Neural progenitor cell (in vitro differentiated cells): ENCODE measurements at regions not wholly inside any gene's neighbourhood (a gene's known extent, or its start where the extent isn't known, plus 50 kb on each side); places are given as distances from the start of the nearest gene placed in this dataset.
"Not testable (repeated sequence)": the region's sequence is repeated elsewhere in the genome, so short reads cannot be mapped to it uniquely, and the experiment has no call there.

Source experiments
- DNase-seq: peaks from one replicate; pipeline ENCODE4 v3.0.0-alpha.2; 2016; ENCODE audit warnings: low spot score
- H2AFZ ChIP-seq: fragments of 200-600 bp; sonication (generic); replicated peaks from 2 replicates; pipeline ENCODE4 v1.6.1; 2016; ENCODE audit warnings: antibody characterized with exemption
- H3F3A ChIP-seq: fragments of 200-600 bp; sonication (generic); 2 replicates; pipeline ENCODE4 v1.6.1; 2016; ENCODE audit warnings: antibody characterized with exemption, low read depth
- H3K27ac ChIP-seq: fragments of 200-600 bp; sonication (generic); 2 replicates; pipeline ENCODE4 v1.5.1; 2016; ENCODE audit warnings: mild to moderate bottlenecking
- H3K27me3 ChIP-seq: fragments of 200-600 bp; sonication (generic); 2 replicates; pipeline ENCODE4 v1.6.1; 2016; ENCODE audit warnings: mild to moderate bottlenecking, moderate library complexity
- H3K36me3 ChIP-seq: fragments of 200-600 bp; sonication (generic); 2 replicates; pipeline ENCODE4 v1.5.1; 2016
- H3K4me1 ChIP-seq: fragments of 200-600 bp; sonication (generic); 2 replicates; pipeline ENCODE4 v1.6.1; 2016; ENCODE audit warnings: mixed run types
- H3K4me2 ChIP-seq: fragments of 200-600 bp; sonication (generic); 2 replicates; pipeline ENCODE4 v1.6.1; 2016
- H3K4me3 ChIP-seq: fragments of 200-600 bp; sonication (generic); 2 replicates; pipeline ENCODE4 v1.5.1; 2016
- H3K79me2 ChIP-seq: fragments of 200-600 bp; sonication (generic); 2 replicates; pipeline ENCODE4 v1.6.1; 2016; ENCODE audit warnings: low read depth
- H3K9ac ChIP-seq: fragments of 200-600 bp; sonication (generic); 2 replicates; pipeline ENCODE4 v1.6.1; 2016
- H3K9me3 ChIP-seq: fragments of 200-600 bp; sonication (generic); 2 replicates; pipeline ENCODE4 v1.5.1; 2016; ENCODE audit warnings: low read depth
- H4K20me1 ChIP-seq: fragments of 200-600 bp; sonication (generic); 2 replicates; pipeline ENCODE4 v1.6.1; 2016; ENCODE audit warnings: low read depth
- H3K27ac Mint-ChIP-seq: 3 replicates; pipeline ENCODE4 v1.8.0; 2021; ENCODE audit warnings: mixed read lengths
- H3K27me3 Mint-ChIP-seq: 2 replicates; pipeline ENCODE4 v1.8.0; 2022; ENCODE audit warnings: low read depth, mild to moderate bottlenecking, inconsistent platforms, moderate library complexity, mixed read lengths; ENCODE audit not compliant: insufficient read depth
- H3K36me3 Mint-ChIP-seq: 3 replicates; pipeline ENCODE4 v1.8.0; 2021; ENCODE audit warnings: mixed read lengths
- H3K4me1 Mint-ChIP-seq: 3 replicates; pipeline ENCODE4 v1.8.0; 2021; ENCODE audit warnings: mixed read lengths
- H3K4me3 Mint-ChIP-seq: 3 replicates; pipeline ENCODE4 v1.8.0; 2021; ENCODE audit warnings: mild to moderate bottlenecking, moderate library complexity, mixed read lengths
- H3K9me3 Mint-ChIP-seq: 3 replicates; pipeline ENCODE4 v1.8.0; 2020; ENCODE audit warnings: mixed read lengths
- CTCF ChIP-seq: fragments of 200-600 bp; sonication (generic); IDR thresholded peaks from 2 replicates; pipeline ENCODE4 v1.5.1; 2017; ENCODE audit warnings: antibody characterized with exemption, mild to moderate bottlenecking
- EZH2 ChIP-seq: fragments of 200-600 bp; sonication (generic); IDR thresholded peaks from 2 replicates; pipeline ENCODE4 v1.6.1; 2017; ENCODE audit warnings: antibody characterized with exemption, mild to moderate bottlenecking, moderate library complexity
- EZH2phosphoT487 ChIP-seq: fragments of 200-600 bp; sonication (generic); IDR thresholded peaks from 2 replicates; pipeline ENCODE4 v1.6.1; 2017; ENCODE audit warnings: antibody characterized with exemption

- H3K9me3 Mint-ChIP-seq, H3K9ac ChIP-seq, H3K27me3 ChIP-seq, H3K4me3 Mint-ChIP-seq, H3K4me2 ChIP-seq, H2AFZ ChIP-seq, H3K27ac Mint-ChIP-seq, H3K27me3 Mint-ChIP-seq, H3K79me2 ChIP-seq, H3K9me3 ChIP-seq, H4K20me1 ChIP-seq, H3K4me1 Mint-ChIP-seq, H3K27ac ChIP-seq, H3K4me1 ChIP-seq, H3K36me3 Mint-ChIP-seq, H3K36me3 ChIP-seq, H3F3A ChIP-seq, DNase-seq, H3K4me3 ChIP-seq: not testable (repeated sequence)
These were observed 65.8 kb upstream of the IKBKE start for GRCh38 chr1:206404309-206405027.

DNA sequence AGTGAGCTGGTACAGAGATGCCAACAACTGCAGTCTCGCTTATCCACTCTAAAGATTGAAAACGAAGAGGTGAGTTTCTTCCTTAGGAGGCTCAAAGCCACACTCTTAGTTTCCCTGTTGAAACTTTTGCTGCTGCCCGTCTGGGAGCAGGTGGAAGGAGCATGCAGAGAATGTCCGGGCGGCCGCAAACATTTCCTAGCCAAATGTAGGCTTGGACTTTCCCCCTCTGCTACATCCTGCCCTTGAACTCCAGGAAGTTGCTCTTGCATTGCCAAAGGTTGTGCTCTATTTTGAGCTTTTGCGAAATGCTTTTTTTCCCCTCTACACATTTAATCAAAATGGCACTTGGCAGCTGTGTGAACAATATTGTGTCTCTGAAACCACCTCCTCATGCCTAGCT, 65.0 kb upstream of the IKBKE start:
- not testable (repeated sequence) for H3K27me3 ChIP-seq, H3K9me3 ChIP-seq, H3K36me3 ChIP-seq, H3K27ac ChIP-seq, H3K27me3 Mint-ChIP-seq, H3K4me3 Mint-ChIP-seq, DNase-seq, H3K36me3 Mint-ChIP-seq, H2AFZ ChIP-seq, H3K27ac Mint-ChIP-seq, H3K4me2 ChIP-seq, H3K79me2 ChIP-seq, H3K9ac ChIP-seq, H4K20me1 ChIP-seq, H3K4me3 ChIP-seq, H3K9me3 Mint-ChIP-seq, H3K4me1 Mint-ChIP-seq, H3K4me1 ChIP-seq, H3F3A ChIP-seq

DNA sequence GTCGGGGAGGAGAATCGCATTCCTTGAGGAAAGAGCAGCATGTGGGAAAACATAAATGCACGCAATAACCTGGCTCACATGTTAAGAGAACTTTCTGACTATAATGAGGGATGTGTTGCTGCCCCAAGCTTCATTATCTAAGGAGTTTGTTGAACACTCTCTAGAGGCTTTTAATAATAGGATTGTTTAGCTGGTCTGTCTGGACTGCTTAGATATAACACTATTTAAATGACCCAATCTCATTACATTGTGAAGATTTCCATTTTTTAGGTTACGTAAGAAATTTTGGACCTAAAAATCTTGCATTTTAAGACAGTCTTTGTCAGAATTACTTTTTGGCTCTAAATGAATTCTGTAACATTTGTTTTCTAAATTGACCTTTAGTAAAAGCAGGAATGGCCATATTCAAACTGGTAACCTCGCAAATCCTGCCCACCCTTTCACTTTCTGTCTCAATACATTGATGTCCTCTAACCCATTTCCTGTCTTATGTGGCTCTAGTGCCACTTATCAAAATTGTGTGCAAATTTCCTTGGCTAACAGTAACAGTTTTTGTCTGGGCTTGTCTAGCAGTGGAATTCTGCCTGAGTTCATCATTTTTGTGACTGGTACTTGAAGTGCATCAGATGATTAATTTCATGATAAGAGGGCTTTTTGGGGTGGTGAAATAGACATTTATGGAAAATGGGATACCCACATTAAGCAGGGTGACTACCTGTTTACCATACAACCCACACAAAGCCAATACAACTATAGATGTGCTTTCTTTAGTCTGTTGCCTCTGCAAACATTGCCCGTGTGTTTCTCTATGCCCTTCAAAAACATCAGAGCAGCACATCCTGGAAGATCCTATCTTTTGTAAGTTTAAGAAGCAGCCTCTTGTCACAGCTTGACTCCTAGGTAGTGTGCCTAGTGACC, 61.6 kb upstream of the IKBKE start:
- not testable (repeated sequence) for H3K9me3 Mint-ChIP-seq, H3K4me2 ChIP-seq, H3K27ac ChIP-seq, H3K27me3 Mint-ChIP-seq, H3K27ac Mint-ChIP-seq, H2AFZ ChIP-seq, DNase-seq, H3K9me3 ChIP-seq, H3K4me3 ChIP-seq, H3K79me2 ChIP-seq, H3K27me3 ChIP-seq, H3F3A ChIP-seq, H3K36me3 ChIP-seq, H3K9ac ChIP-seq, H3K4me3 Mint-ChIP-seq, H4K20me1 ChIP-seq, H3K4me1 ChIP-seq
- Mint-ChIP-seq H3K4me1 (peaks cover 12% of the 10 kb centered on the region), H3K36me3 (peaks cover 15% of the 10 kb centered on the region)

DNA sequence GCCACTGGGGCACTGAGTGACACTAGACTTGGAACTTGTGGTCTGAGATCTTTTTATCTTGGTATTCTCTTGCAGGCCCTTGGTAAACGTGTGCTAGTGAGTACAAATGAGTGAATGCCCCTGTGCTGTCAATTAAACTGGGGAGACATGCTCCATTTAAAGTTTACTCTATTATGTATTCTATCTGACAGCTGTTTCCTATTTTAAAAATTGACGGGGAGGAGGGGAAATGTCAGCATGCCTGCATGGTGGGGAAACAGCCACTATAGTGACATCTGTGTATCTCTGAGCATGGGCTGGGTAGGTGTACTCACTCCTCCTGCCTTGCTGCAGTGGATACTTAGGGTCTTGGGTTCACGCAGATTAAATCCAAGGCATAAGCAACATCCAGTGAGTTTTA, 59.0 kb upstream of the IKBKE start:
- Histone ChIP-seq H3K9me3 (no peaks in the 10 kb centered on the region), H4K20me1 (peaks cover 3% of the 10 kb centered on the region), H3K79me2 (no peaks in the 10 kb centered on the region), H3K4me1 (no peaks in the 10 kb centered on the region), H3K4me3 (no peak overlapping the region), H3K4me2 (no peak overlapping the region), H3K36me3 (no peaks in the 10 kb centered on the region), H2AFZ (no peak overlapping the region), H3K27ac (no peak overlapping the region), H3K27me3 (no peaks in the 10 kb centered on the region), H3K9ac (no peak overlapping the region), H3F3A (no peaks in the 10 kb centered on the region)
- TF ChIP-seq EZH2 = no peak
- Mint-ChIP-seq H3K36me3 (peaks cover 22% of the 10 kb centered on the region), H3K4me3 (no peak overlapping the region), H3K4me1 (peaks cover 21% of the 10 kb centered on the region), H3K27ac (no peak overlapping the region), H3K27me3 (no peaks in the 10 kb centered on the region), H3K9me3 (no peaks in the 10 kb centered on the region)
- no peak for DNase-seq

DNA sequence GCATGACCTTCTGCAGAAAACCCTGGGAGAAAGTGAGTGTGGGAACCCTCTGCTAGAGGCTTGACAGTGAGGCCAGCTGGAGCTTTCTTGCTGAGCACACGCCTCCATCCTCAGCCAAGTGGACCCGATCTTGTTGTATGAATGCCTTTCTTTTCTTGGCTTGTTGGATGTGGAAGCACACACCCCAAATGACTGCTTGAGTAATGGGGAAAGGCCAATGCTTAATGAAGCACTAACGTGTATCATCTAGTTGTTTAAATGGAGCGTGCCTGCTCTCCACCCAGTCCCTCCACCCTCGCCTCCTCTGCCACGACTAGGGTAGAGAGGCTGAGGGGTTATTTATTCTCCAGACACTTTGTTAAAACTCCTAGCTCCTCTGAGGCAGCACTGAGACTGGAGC, 54.3 kb upstream of the IKBKE start:
- no peaks in the 10 kb centered on the region for H3K27me3 Mint-ChIP-seq
- no peak for TF ChIP-seq EZH2
- TF ChIP-seq CTCF = no peak
- no peak for TF ChIP-seq EZH2phosphoT487
- Histone ChIP-seq H3K4me3 (no peak overlapping the region), H3K79me2 (no peaks in the 10 kb centered on the region), H2AFZ (no peak overlapping the region), H3K27me3 (no peaks in the 10 kb centered on the region), H3K27ac (no peak overlapping the region), H3K36me3 (no peaks in the 10 kb centered on the region), H3F3A (no peaks in the 10 kb centered on the region), H4K20me1 (peaks cover 3% of the 10 kb centered on the region), H3K4me2 (no peak overlapping the region), H3K4me1 (no peaks in the 10 kb centered on the region), H3K9ac (no peak overlapping the region), H3K9me3 (no peaks in the 10 kb centered on the region)
- H3K4me1 Mint-ChIP-seq = peaks cover 25% of the 10 kb centered on the region
- H3K4me3 Mint-ChIP-seq = peak overlapping the region; percentile 65
- no peaks in the 10 kb centered on the region for H3K9me3 Mint-ChIP-seq
- DNase-seq = no peak
- no peak overlapping the region for H3K27ac Mint-ChIP-seq
- peaks cover 33% of the 10 kb centered on the region for H3K36me3 Mint-ChIP-seq
